HEK293 (cell line): ENCODE measurements at regions not wholly inside any gene's neighbourhood (a gene's known extent, or its start where the extent isn't known, plus 50 kb on each side); places are given as distances from the start of the nearest gene placed in this dataset.

Source experiments
- CTCF ChIP-seq: fragments of 450-650 bp; formaldehyde crosslinking; IDR thresholded peaks from 2 replicates; pipeline ENCODE4 v1.5.1; 2016; ENCODE audit warnings: missing biosample characterization, missing genetic modification characterization
- ELK4 ChIP-seq: IDR thresholded peaks from 2 replicates; pipeline ENCODE4 v1.6.1; 2011; ENCODE audit warnings: mild to moderate bottlenecking, low read depth, low read length, borderline replicate concordance
- TCF7L2 ChIP-seq: IDR thresholded peaks from 2 replicates; pipeline ENCODE4 v1.6.1; 2011; ENCODE audit warnings: low read depth, mild to moderate bottlenecking, inconsistent platforms, low read length, moderate library complexity, borderline replicate concordance
- TSHZ1 ChIP-seq: fragments of 450-650 bp; formaldehyde crosslinking; IDR thresholded peaks from 2 replicates; pipeline ENCODE4 v1.5.1; 2016; ENCODE audit warnings: missing biosample characterization, missing genetic modification characterization, borderline replicate concordance
- YY1 ChIP-seq: fragments of 450-650 bp; formaldehyde crosslinking; IDR thresholded peaks from 2 replicates; pipeline ENCODE4 v1.5.1; 2018; ENCODE audit warnings: missing biosample characterization, missing genetic modification characterization
- ZFP41 ChIP-seq: fragments of 450-650 bp; formaldehyde crosslinking; IDR thresholded peaks from 2 replicates; pipeline ENCODE4 v1.5.1; 2016; ENCODE audit warnings: missing biosample characterization, missing genetic modification characterization, borderline replicate concordance
- ZNF280C ChIP-seq: fragments of 450-650 bp; formaldehyde crosslinking; IDR thresholded peaks from 2 replicates; pipeline ENCODE4 v1.5.1; 2016; ENCODE audit warnings: missing biosample characterization, missing genetic modification characterization
- ZNF621 ChIP-seq: fragments of 450-650 bp; formaldehyde crosslinking; IDR thresholded peaks from 2 replicates; pipeline ENCODE4 v1.5.1; 2017; ENCODE audit warnings: missing biosample characterization, missing genetic modification characterization
- ZNF639 ChIP-seq: fragments of 450-650 bp; formaldehyde crosslinking; IDR thresholded peaks from 2 replicates; pipeline ENCODE4 v1.5.1; 2016; ENCODE audit warnings: missing biosample characterization, missing genetic modification characterization
- ZNF830 ChIP-seq: fragments of 450-650 bp; IDR thresholded peaks from 2 replicates; pipeline ENCODE4 v1.5.0; 2018; ENCODE audit warnings: missing biosample characterization, missing genetic modification characterization, low read depth, mild to moderate bottlenecking, moderate library complexity

GRCh38 chr18:70641156-70641775 lies 352.4 kb downstream of the SOCS6 start:
- TF ChIP-seq YY1 = no peak
- no peak for TF ChIP-seq CTCF (tag by site-specific recombination)
- no peak for TF ChIP-seq TCF7L2
- TF ChIP-seq ZNF639 = no peak
- TF ChIP-seq ZNF280C = no peak
- no peak for TF ChIP-seq ZNF830 (tag by site-specific recombination)
- no peak for TF ChIP-seq ZFP41 (tag by site-specific recombination)
- TF ChIP-seq ELK4 = no peak
- no peak for TF ChIP-seq TSHZ1 (tag by site-specific recombination)
- no peak for TF ChIP-seq ZNF621
